DMS53 treated with DMSO at 0.1 percent for 48 hours (cell line): ENCODE measurements at regions not wholly inside any gene's neighbourhood (a gene's known extent, or its start where the extent isn't known, plus 50 kb on each side); places are given as distances from the start of the nearest gene placed in this dataset.

ENCODE experiments used
- DNase-seq: peaks from one replicate; lab custom pipeline; 2025; ENCODE audit not compliant: unreplicated experiment; lab: John Stamatoyannopoulos, UW

DNA sequence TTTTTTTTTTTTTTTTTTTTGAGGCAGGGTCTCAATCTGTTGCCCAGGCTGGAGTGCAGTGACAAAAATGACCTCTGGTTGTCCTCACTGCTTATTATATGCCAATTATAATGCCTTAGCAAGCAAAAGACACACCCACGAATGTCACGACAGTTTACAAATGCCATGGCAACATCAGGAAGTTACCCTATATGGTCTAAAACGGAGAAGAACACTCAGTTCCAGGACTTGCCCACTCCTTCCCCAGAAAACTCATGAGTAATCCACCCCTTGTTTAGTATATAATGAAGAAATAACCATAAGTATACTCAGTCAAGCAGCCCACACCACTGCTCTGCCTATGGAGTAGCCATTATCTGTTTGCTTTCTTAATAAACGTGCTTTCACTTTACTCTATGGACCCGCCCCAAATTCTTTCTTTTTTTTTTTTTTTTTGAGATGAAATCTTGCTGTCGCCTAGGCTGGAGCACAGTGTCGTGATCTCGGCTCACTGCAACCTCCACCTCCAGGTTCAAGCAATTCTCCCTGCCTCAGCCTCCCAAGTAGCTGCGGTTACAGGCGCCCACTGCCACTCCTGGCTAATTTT is 106.2 kb downstream of the SMIM20 start:
- no peak for DNase-seq

DNA sequence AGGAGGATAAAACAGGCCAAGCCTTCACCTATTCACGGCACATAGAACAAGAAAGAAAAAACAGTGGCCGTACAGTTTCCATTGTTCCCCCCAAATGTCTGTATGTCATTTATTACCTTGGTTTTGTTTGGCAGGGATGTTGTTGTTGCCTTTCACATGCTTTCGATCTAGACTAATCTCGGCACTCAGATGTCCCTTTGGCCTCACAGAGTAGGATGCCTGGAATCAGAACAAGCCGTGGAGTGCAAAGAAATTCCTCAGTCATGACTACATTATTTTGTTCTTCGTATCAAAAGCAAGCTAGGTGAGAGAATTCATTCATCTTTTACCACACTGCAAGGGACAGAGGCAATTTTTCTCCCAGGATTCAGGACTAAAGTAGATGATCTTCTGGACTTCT is 106.9 kb downstream of the SMIM20 start:
- DNase-seq, result no peak

DNA sequence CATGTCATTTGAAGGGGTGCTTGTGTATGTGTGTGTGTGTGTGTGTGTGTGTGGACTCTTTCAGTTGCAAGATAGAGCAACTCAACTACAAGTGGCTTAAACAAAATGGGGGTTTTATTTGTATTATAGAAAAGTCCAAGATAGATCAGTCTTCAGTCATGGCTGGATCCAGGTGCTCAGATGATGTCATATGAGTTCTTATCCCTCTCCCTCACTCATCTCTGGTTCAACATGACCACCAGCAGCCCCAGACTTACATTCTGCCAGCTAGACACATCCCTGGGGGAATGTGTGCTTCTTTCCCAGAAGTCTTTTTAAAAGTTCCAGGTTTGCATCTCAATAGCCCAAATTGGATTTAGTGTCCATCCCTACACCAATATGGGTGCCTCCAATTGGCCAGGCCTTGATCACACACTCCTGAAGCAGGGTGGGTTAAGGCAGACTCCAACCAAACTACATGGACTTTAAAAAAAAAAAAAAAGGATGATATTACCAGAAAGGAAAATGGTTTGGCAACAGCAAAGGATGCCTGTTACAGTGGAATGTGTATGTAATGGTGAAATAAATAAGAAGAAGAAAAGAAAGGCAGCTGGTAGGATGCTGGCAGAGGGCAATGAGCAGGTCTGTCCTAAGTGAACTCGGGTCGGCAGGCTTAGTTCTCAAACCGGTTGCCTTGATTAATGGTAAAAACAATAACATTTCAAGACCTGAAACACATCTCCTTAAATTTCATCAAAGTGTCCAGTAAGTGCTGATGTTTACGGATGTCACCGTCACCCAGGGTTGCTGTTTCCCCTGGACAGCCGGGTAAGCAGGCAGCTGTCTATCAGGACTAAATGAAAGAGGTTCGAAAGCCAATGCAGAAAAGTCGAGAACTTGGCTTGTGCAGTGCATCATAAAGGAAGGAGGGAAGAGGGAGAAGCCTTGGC is 107.7 kb downstream of the SMIM20 start:
- DNase-seq, result peak; percentile 21

GRCh38 chr4:26022346-26023202 is 108.6 kb downstream of the SMIM20 start:
- DNase-seq, result peak; percentile 99

DNA sequence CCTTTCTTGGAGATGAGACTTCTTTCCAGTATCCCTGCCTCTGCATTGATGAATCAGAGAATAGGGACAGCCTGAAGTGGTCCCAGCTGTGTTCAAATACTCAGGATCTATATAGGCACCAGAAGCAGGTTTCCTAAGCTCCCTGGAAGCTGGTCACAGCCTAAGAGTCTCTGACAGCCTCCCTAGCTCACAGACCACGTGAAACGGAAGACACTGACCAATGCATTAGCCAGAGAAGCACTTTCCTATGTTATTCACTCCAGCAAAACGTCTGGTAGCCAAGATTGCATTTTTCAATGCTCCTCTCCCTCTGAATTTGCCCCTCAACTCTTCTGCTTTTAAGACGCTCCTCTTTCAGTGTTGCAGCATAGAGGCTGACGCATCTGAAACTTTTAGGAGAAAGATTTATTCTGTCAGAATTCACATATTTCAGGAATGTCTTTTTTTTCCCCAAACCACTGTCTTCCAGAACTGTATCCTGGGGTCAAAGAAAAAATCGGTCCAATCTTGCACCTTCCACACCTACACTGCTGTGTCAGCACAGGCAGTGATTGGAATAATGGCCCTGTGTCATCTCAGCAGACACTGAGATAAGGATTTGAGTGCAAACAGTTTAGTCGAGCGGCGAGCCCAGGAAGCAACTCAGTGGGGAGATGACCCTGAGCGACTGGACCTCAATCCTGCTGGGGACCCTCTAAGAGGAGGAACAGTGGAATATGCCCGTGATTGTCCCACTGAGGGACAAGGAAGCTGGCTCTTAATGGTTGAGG is 109.4 kb downstream of the SMIM20 start:
- DNase-seq, result no peak

- no peak for DNase-seq
Observed at GRCh38 chr4:26024079-26024478, 110.1 kb downstream of the SMIM20 start.

DNA sequence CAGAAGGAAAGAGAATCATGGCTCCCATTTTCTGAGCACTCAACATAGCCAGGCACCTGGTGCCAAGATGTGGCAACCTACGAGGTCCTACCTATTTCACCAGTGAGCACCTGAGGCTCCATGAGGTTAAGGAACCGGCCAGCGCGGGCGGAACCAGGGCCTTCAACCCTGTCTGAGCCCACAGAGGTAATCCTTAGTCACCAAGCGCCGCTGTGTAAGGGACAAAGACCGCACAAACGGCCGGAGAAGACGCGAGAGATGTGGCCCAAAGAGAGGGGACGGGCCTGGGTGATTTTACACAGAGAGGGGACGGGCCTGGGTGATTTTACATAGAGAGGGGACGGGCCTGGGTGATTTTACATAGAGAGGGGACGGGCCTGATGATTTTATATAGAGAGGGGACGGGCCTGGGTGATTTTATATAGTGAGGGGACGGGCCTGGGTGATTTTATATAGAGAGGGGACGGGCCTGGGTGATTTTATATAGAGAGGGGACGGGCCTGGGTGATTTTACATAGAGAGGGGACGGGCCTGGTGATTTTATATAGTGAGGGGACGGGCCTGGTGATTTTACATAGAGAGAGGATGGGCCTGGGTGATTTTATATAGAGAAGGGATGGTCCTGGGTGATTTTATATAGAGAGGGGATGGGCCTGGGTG is 114.2 kb downstream of the SMIM20 start:
- no peak for DNase-seq

- peak; percentile 54 for DNase-seq
Observed at GRCh38 chr4:26028793-26029567, 115.0 kb downstream of the SMIM20 start.

DNA sequence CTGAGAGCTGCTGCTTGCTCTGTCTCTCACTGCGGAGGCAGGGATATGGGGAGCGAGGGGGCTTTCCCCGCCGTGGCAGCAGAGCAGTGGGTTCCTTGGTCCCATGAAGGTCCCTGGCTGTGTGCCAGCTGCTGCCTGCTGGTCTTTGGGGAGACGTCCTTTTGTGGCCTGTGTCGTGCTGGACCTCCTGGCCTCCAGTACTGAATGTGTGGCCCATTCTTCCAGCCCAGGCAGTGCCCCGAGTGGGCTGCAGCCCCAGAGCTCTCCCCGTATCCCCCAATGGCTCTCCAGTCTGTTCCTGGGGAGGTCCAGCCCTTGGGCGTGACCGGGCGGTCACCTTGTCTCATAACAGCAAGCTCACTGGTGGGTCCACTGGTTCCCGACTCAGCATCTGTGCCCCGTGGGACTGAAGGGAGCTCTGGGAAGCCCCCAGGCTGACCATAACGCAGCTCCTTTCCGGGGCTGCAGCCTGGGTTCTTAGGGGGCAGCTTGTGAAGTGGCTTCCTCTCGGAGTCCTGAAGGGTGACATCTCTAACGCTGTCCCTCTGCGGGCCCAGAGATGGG is 115.6 kb downstream of the SMIM20 start:
- DNase-seq, result no peak

DNA sequence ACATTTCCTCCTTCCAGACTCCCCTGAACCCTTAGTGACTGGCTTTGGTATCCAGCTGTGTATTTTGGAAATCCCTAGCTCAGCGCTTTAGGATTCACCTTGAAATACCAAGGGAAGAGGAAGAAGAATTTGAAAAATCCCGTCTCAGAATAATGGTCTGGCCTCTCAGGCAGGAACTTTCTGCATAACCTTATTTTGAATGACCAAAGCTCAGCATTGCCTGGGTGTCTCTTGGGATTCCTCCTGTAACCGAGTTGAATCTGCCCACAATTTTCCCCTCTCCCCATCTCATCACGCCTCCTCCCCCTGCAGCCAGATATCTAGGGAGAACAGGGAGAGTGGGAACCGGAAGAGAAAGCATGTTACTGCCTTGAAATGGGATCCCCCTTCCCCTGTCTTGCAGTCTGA is 116.2 kb downstream of the SMIM20 start:
- no peak for DNase-seq

DNA sequence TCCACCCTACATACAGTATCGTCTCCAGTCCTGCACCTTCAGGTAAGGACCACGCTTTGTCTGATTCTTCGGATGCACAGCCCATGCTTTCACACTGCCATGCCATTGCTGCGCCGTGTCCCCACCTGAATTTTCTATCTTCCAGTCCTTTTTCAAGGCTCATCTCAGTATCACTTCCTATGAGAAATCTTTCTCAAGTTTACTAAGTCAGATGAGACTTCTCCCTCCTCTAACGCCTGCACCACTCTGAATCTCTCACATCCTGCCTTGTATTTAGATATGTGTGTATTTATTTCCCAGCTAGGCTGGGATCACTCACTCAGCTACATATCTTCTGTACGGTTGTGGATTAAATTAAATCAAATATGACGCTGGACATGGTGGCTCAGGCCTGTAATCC is 116.8 kb downstream of the SMIM20 start:
- no peak for DNase-seq

- peak; percentile 73 for DNase-seq
Observed at GRCh38 chr4:26031704-26032103, 117.7 kb downstream of the SMIM20 start.

GRCh38 chr4:26032142-26032541 is 118.1 kb downstream of the SMIM20 start:
- peak; percentile 44 for DNase-seq

- peak; percentile 66 for DNase-seq
Observed at GRCh38 chr4:26032630-26033317, 118.8 kb downstream of the SMIM20 start.

DNA sequence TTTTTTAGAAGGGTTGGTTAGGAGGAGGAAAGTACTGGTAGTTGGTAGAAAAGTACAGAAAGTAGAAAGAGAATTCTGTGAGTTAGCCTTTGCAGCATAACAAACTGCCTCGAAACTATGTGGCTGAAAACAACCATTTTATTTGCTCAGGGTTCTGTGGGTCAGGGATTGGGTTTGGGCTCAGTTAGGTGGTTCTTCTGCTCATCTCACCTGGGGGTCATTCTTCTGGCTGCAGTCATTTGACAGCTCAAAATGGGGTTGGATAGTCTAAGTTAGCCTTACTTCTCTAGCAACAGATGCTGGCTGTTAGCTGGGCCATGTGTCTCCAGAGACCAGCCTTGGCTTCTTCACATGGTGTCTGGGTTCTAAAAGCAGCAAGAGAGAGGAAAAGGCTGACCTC is 119.4 kb downstream of the SMIM20 start:
- DNase-seq, result no peak

DNA sequence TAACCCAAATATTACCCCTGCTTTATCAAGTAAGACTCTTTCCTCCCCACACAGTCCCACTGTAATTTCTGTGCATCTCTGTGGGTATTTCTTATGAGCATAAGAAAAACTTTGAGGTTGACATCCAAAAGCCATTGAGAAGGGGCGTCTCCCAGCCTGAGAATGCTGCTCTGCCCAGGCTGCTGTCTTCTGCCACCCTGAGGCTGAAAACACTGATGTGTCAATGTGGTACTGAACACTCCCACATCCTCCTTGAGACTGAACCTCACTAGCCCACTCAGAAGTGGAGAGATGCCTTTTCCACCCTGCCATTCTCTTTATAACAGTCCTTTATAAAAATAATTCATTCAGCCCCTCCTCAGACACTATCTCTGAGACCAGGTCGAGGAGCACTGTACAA is 120.8 kb downstream of the SMIM20 start:
- no peak for DNase-seq

DNA sequence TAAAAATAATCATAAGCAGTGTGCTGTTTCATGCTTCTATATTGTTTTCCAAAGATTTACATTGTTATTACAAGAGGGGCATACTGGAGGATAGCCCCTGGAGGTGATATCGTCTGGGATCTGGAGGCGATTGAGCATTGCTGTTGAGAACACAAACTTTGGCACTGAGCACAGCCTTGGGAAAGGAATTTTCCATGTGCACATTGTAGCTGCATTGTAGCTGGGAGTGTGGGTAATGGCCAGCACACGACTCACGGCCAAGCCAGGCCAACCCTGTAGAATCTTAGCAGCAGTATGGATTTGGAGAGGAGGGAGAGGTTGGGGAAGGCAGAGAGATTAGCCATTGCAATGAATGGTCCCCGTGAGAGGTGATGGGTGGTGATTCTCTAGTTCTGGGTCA is 121.9 kb downstream of the SMIM20 start:
- no peak for DNase-seq

DNA sequence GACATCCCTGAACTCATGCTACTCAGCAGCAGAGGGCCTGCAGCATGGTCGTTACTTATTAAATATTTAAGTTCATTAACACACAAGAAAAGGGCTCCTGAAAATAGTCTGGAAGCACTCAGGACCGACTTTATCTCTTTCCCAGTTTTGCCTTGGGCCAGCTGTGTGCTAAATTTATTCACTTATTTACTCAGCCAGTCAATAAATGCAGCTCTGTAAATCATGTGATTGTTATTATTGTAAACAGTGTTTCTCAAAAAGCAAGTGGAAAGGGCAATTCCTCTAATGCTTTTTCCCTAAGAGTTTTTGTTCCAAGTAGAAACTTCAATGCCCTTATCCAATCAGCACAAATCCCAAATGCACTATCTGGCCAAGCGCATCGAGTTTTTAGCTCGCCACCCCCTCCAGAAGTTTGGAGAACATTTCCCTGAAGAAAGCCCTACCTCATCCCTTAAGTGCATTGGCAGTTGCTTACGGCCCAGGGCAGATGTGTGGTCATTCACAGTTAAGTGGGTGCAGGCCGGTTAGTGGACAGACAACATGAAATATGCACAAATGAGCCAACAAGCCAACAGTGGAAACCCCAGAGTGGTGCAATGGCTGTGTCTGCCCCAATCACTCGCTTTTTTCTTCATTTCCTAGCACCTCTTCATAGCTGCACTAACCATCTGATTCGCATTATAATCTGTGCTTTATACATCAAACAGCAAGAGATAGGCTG is 125.8 kb downstream of the SMIM20 start:
- DNase-seq, result no peak
